ENCODE measurements at regions not wholly inside any gene's neighbourhood (a gene's known extent, or its start where the extent isn't known, plus 50 kb on each side); places are given as distances from the start of the nearest gene placed in this dataset.

DNA sequence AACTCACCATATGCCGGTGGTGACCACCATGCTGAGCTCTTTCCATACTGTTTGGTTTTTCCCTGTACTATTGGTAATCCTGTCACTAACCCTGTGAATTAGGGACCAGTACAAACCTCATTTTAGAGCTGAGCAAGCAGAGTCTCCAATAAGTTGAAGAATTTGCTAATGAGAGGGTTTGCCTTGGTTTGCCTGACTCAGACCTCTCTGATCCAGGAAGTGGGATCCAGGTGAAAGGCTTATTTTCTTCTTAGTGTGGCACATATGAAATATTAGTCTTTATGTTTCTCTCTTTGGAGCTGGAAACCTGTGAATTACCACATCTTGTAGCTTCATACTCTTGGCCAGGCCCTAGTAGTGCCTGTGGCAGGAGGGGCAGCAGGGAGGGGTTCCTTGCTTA is 114.1 kb upstream of the IGFBP3 start:
- DNase-seq (no peak), ATAC-seq (no peak)
- Histone ChIP-seq H3K36me3 (no peaks in the 10 kb centered on the region), H3K9me3 (no peaks in the 10 kb centered on the region), H3K27me3 (no peaks in the 10 kb centered on the region), H3K27ac (no peak overlapping the region), H3K4me3 (no peak overlapping the region), H3K4me1 (no peaks in the 10 kb centered on the region)
- in situ Hi-C loops (cut with MboI; ENCODE audit: low sequenced_read_pairs in 4 of 4): no loop called here
- intact Hi-C loops (cut with DNase I; ENCODE audit: low total_unique reads): no loop called here
- no peak for TF ChIP-seq POLR2A (IDR thresholded peaks at IDR 0.05)
- TF ChIP-seq, protein P1, sequence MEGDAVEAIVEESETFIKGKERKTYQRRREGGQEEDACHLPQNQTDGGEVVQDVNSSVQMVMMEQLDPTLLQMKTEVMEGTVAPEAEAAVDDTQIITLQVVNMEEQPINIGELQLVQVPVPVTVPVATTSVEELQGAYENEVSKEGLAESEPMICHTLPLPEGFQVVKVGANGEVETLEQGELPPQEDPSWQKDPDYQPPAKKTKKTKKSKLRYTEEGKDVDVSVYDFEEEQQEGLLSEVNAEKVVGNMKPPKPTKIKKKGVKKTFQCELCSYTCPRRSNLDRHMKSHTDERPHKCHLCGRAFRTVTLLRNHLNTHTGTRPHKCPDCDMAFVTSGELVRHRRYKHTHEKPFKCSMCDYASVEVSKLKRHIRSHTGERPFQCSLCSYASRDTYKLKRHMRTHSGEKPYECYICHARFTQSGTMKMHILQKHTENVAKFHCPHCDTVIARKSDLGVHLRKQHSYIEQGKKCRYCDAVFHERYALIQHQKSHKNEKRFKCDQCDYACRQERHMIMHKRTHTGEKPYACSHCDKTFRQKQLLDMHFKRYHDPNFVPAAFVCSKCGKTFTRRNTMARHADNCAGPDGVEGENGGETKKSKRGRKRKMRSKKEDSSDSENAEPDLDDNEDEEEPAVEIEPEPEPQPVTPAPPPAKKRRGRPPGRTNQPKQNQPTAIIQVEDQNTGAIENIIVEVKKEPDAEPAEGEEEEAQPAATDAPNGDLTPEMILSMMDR (IDR thresholded peaks at IDR 0.05 in 4 of 5, conservative IDR thresholded peaks at IDR 0.05 in 1 of 5): no peak

- in situ Hi-C loops (cut with MboI; ENCODE audit: low sequenced_read_pairs in 4 of 4) (no loop called here), intact Hi-C loops (cut with DNase I; ENCODE audit: low total_unique reads) (no loop called here)
- no peak overlapping the region for H3K4me3 ChIP-seq
- no peak for TF ChIP-seq POLR2A (IDR thresholded peaks at IDR 0.05)
- TF ChIP-seq, protein P1 (IDR thresholded peaks at IDR 0.05 in 4 of 5, conservative IDR thresholded peaks at IDR 0.05 in 1 of 5): no peak
- H3K27ac ChIP-seq: no peak overlapping the region
- H3K4me1 ChIP-seq: no peaks in the 10 kb centered on the region
- no peaks in the 10 kb centered on the region for H3K36me3 ChIP-seq
- no peaks in the 10 kb centered on the region for H3K27me3 ChIP-seq
- no peaks in the 10 kb centered on the region for H3K9me3 ChIP-seq
- ATAC-seq (no peak), DNase-seq (no peak)
Measured at GRCh38 chr7:46034056-46034768, 113.1 kb upstream of the IGFBP3 start.

DNA sequence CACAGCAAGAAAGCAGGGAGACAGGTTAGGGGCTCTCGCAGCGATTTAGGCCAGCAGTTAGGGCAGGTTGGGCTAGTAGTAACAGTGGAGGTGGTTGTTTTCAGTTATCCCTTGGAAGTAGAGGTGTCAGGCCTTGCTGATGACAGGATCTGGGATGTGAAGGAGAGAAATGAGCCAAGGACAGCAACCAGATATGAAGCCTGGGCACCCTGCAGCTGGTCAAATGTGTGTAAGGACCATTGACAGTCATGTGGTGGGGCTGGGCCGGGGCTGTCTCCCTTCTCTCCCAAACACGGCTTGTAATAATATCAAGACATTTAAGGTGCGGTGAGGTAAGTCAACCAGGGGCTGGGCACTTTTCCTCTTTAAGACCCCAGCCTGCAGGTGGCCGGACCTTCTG is 112.5 kb upstream of the IGFBP3 start:
- H3K36me3 ChIP-seq: no peaks in the 10 kb centered on the region
- intact Hi-C loops (cut with DNase I; ENCODE audit: low total_unique reads) (no loop called here), in situ Hi-C loops (cut with MboI; ENCODE audit: low sequenced_read_pairs in 4 of 4) (no loop called here)
- H3K4me3 ChIP-seq: no peak overlapping the region
- no peak for DNase-seq
- TF ChIP-seq, protein P1 (IDR thresholded peaks at IDR 0.05 in 4 of 5, conservative IDR thresholded peaks at IDR 0.05 in 1 of 5): no peak
- TF ChIP-seq POLR2A (IDR thresholded peaks at IDR 0.05): no peak
- no peaks in the 10 kb centered on the region for H3K27me3 ChIP-seq
- no peaks in the 10 kb centered on the region for H3K4me1 ChIP-seq
- no peaks in the 10 kb centered on the region for H3K9me3 ChIP-seq
- H3K27ac ChIP-seq: no peak overlapping the region
- ATAC-seq: no peak

DNA sequence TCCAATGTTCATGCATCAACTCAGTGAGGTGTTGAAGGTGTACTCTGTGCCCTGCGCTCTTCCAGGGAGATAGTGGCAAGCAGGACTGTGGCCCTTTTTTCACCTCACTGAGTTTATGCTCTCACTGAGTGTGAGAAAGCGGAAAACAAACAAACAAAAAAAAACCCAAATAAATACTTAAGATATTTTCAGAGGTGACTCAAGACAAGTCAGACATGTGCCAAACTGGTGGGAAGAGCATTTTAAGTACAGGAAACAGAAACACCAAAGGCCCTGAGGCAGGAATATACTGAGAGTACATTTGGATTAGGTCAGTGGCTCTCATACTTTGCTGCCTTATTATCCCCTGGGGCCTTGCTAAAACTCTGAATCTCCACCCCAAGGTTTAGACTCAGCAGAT is 111.9 kb upstream of the IGFBP3 start:
- Histone ChIP-seq H3K4me1 (no peaks in the 10 kb centered on the region), H3K4me3 (no peak overlapping the region), H3K9me3 (no peaks in the 10 kb centered on the region), H3K27ac (no peak overlapping the region), H3K36me3 (no peaks in the 10 kb centered on the region), H3K27me3 (no peaks in the 10 kb centered on the region)
- TF ChIP-seq, protein P1 (IDR thresholded peaks at IDR 0.05 in 4 of 5, conservative IDR thresholded peaks at IDR 0.05 in 1 of 5): no peak
- TF ChIP-seq POLR2A (IDR thresholded peaks at IDR 0.05): no peak
- intact Hi-C loops (cut with DNase I; ENCODE audit: low total_unique reads) (no loop called here), in situ Hi-C loops (cut with MboI; ENCODE audit: low sequenced_read_pairs in 4 of 4) (no loop called here)
- DNase-seq: no peak
- ATAC-seq: no peak

GRCh38 chr7:46032353-46032752 is 111.3 kb upstream of the IGFBP3 start:
- Histone ChIP-seq H3K27me3 (no peaks in the 10 kb centered on the region), H3K36me3 (no peaks in the 10 kb centered on the region), H3K4me1 (no peaks in the 10 kb centered on the region), H3K27ac (no peak overlapping the region), H3K9me3 (no peaks in the 10 kb centered on the region), H3K4me3 (no peak overlapping the region)
- no peak for ATAC-seq
- in situ Hi-C loops (cut with MboI; ENCODE audit: low sequenced_read_pairs in 4 of 4): no loop called here
- intact Hi-C loops (cut with DNase I; ENCODE audit: low total_unique reads): no loop called here
- DNase-seq: no peak
- no peak for TF ChIP-seq POLR2A (IDR thresholded peaks at IDR 0.05)
- TF ChIP-seq, protein P1 (IDR thresholded peaks at IDR 0.05 in 4 of 5, conservative IDR thresholded peaks at IDR 0.05 in 1 of 5): no peak
